Heart left ventricle (tissue), 16 donors: ENCODE measurements at regions not wholly inside any gene's neighbourhood (a gene's known extent, or its start where the extent isn't known, plus 50 kb on each side); places are given as distances from the start of the nearest gene placed in this dataset.

Source experiments
- ATAC-seq, 4 donors: fragments of 200-7000 bp; cut with Tn5 transposase; one replicate each; pipeline ENCODE4 v1.9.1; 2020 to 2022; ENCODE audit warnings: moderate library complexity in 4 of 4, mild to moderate bottlenecking in 3 of 4, moderate number of reproducible peaks in 1 of 4
- DNase-seq, 5 donors: peaks; one replicate each; pipeline ENCODE4 v3.0.0-alpha.2; 2020
- H3K27ac ChIP-seq, 12 donors: fragments of 200-600 bp; sonication (generic) in 4 of 12; one replicate each; pipeline versions ENCODE4 v1.5.0 to v1.8.0; 2016 to 2022; ENCODE audit warnings: mild to moderate bottlenecking in 2 of 12
- H3K27me3 ChIP-seq, 9 donors: fragments of 200-600 bp; sonication (generic) in 2 of 9; one replicate each; pipeline versions ENCODE4 v1.5.1 to v1.8.0; 2016 to 2022; ENCODE audit warnings: mild to moderate bottlenecking in 3 of 9
- H3K36me3 ChIP-seq, 9 donors: fragments of 200-600 bp; sonication (generic) in 2 of 9; one replicate each; pipeline versions ENCODE4 v1.5.0 to v1.8.0; 2018 to 2022; ENCODE audit warnings: mild to moderate bottlenecking in 2 of 9
- H3K4me1 ChIP-seq, 12 donors: fragments of 200-600 bp; sonication (generic) in 4 of 12; one replicate each; pipeline versions ENCODE4 v1.5.0 to v1.8.0; 2016 to 2022; ENCODE audit warnings: mild to moderate bottlenecking in 3 of 12
- H3K4me3 ChIP-seq, 12 donors: fragments of 200-600 bp; sonication (generic) in 4 of 12; one replicate each; pipeline versions ENCODE4 v1.5.0 to v1.8.0; 2017 to 2022; ENCODE audit warnings: mild to moderate bottlenecking in 9 of 12, moderate library complexity in 4 of 12
- H3K9me3 ChIP-seq, 12 donors: fragments of 200-600 bp; sonication (generic) in 4 of 12; one replicate each; pipeline versions ENCODE4 v1.5.0 to v1.8.0; 2016 to 2022; ENCODE audit warnings: mild to moderate bottlenecking in 1 of 12
- POLR2A ChIP-seq, 2 donors: fragments of 450-650 bp; IDR thresholded peaks; one replicate each; pipeline ENCODE4 v1.6.1; 2017; ENCODE audit warnings: antibody characterized with exemption in 2 of 2, mild to moderate bottlenecking in 2 of 2, moderate library complexity in 2 of 2
- WGBS, 4 donors: extraction: QIAGEN DNeasy Blood & Tissue Kit in 2 of 4; methylation state at CpG; one replicate each; pipeline versions ENCODE4 v1.1.5 to v1.1.7; 2013 to 2018; 5-methylcytosine and 5-hydroxymethylcytosine counted together
- intact Hi-C, 10 donors: fragments of 100-400 bp; cut with DNase I; formaldehyde crosslinking; loops; one replicate each; pipeline versions ENCODE4 v1.11.1 to v1.14.2; 2022
- TF ChIP-seq, protein P1 (sequence below), 12 donors: fragments of 200-600 bp; sonication (generic) in 4 of 12; IDR thresholded peaks; one replicate each; pipeline versions ENCODE4 v1.5.0 to v1.8.0; 2018 to 2022; ENCODE audit warnings: antibody characterized with exemption in 12 of 12, mild to moderate bottlenecking in 5 of 12
- donor health status: ischemic (EF 13 %, LVEDD 7.1; RV severe dilation, severe dysfunction).
- donor health status: healthy with polysubstance abuse.
- donor health status: DM: no; HTN: yes; CAD: no.
- donor health status: DM: no; HTN: no; CAD: no.
- donor health status: ischemic (EF 25% LVEDD 6.9; RV normal size, moderate dysfunction).
- donor health status: ischemic (EF 25% LVEDD 5.7; RV mildly dilated, moderate dysfunction).
- donor health status: healthy.
- donor health status: DM: yes; HTN: yes; CAD: no.
- donor health status: ischemic (EF 35%, LVEDD 5.7; RV mildly dilated, moderate dysfunction).
- donor health status: nonischemic (EF 11% LVEDD 7.7; RV severe dilation, severe dysfunction).
- donor health status: DM: yes; HTN: yes; CAD: no.
- donor health status: PGD.
- donor health status: ischemic (EF 29% LVEDD 5.4; RV normal size, mild dysfunction).
- donor health status: nonischemic (EF 23%, LVEDD 6.1; RV moderate dilation, normal function).

DNA sequence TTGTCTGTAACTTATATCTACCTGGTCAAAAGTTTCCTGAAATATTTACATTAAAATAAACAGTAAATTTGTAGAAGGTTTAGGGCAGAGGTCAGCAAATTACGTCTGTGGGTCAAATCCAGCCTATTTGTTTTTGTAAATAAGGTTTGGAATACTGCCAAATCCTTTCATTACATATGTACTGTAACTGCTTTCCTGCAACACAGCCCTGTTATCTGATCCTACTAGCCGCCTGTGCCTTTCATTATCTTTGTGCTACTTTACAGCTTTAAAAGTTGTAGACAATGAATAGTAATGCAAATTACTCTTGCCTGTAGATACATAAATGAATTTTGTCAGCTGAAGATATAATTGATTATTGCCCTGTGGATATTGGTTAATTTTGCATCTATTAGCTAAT lies 369.6 kb upstream of the SLC7A11 start:
- 58 to 78% (median 66%) methylated on average over 2 of the region's 2 CpGs for WGBS, 4 donors
- Histone ChIP-seq H3K4me1 (peaks cover 0 to 17% (median 4%) of the 10 kb centered on the region in 12 donors), H3K27me3 (no peaks in the 10 kb centered on the region), H3K4me3 (no peak overlapping the region), H3K36me3 (no peaks in the 10 kb centered on the region), H3K9me3 (peaks cover 0 to 15% (median 0%) of the 10 kb centered on the region in 12 donors), H3K27ac (no peak overlapping the region)
- DNase-seq = no peak
- TF ChIP-seq, protein P1, sequence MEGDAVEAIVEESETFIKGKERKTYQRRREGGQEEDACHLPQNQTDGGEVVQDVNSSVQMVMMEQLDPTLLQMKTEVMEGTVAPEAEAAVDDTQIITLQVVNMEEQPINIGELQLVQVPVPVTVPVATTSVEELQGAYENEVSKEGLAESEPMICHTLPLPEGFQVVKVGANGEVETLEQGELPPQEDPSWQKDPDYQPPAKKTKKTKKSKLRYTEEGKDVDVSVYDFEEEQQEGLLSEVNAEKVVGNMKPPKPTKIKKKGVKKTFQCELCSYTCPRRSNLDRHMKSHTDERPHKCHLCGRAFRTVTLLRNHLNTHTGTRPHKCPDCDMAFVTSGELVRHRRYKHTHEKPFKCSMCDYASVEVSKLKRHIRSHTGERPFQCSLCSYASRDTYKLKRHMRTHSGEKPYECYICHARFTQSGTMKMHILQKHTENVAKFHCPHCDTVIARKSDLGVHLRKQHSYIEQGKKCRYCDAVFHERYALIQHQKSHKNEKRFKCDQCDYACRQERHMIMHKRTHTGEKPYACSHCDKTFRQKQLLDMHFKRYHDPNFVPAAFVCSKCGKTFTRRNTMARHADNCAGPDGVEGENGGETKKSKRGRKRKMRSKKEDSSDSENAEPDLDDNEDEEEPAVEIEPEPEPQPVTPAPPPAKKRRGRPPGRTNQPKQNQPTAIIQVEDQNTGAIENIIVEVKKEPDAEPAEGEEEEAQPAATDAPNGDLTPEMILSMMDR (IDR thresholded peaks at IDR 0.05) = no peak
- no peak for TF ChIP-seq POLR2A (IDR thresholded peaks at IDR 0.05)
- ATAC-seq = no peak
- intact Hi-C loops = no loop called here

DNA sequence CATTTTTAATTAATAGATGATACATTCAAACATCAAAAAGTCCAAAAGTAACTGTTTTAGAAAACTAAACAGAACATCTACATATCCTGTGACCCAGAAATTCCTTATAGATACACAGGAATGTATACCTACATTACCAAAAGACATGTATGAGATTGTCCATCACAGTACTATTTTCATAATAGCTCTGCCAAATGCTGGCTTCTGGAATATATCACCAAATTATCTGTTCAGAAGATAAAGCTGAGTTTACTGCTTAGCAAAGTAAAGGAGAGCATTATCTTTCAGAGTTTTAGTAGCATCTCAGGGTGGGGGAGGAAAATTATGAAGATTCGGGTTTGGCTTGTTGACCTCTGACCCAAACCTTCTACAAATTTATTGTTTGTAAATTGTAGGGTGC lies 368.9 kb upstream of the SLC7A11 start:
- no peak overlapping the region for H3K4me3 ChIP-seq
- H3K4me1 ChIP-seq = peaks cover 0 to 17% (median 4%) of the 10 kb centered on the region in 12 donors
- H3K27ac ChIP-seq = no peak overlapping the region
- TF ChIP-seq, protein P1 (IDR thresholded peaks at IDR 0.05) = no peak
- TF ChIP-seq POLR2A (IDR thresholded peaks at IDR 0.05) = no peak
- intact Hi-C loops = no loop called here
- no peaks in the 10 kb centered on the region for H3K36me3 ChIP-seq
- no peak for DNase-seq
- peaks cover 0 to 12% (median 0%) of the 10 kb centered on the region in 12 donors for H3K9me3 ChIP-seq
- ATAC-seq = no peak
- H3K27me3 ChIP-seq = no peaks in the 10 kb centered on the region
- WGBS, 4 donors = 73 to 91% (median 86%) methylated on average over 1 of the region's 1 CpG

DNA sequence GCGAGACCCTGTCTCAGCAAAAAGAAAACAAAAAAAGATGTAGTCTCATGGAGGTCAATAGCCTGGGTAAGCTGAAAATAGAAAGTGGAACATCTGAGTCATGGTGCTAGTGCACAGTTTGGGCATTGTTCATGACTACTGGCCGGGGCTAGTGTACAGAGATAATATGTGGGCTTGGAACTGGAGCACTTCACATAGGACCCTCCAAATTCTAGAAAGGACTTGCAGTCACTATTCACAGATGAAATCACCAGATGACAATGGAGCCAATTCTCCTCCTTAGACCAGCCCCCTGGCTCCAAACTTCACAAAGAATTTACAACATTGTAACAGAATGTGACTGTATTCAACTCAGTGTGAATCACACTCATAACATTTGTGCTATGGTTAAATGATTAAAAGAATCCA lies 367.8 kb upstream of the SLC7A11 start:
- intact Hi-C loops = no loop called here
- no peak for DNase-seq
- no peak overlapping the region for H3K27ac ChIP-seq

DNA sequence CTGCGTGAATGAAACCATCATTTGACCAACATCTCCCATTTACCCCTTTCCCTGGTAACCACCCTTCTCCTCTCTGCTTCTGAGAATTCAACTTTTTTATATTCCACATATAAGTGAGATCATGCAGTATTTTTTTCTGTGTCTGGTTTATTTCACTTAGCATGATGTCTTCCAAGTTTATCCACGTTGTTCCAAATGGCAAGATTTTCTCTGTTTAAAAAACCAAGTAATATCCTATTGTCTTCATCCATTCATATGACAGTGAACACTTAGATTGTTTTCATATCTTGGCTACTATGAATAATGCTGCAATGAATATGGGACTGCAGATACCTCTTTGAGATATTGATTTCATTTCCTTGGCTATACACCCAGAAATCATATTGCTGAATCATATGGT lies 362.4 kb upstream of the SLC7A11 start:
- H3K27me3 ChIP-seq = no peaks in the 10 kb centered on the region
- H3K4me3 ChIP-seq = no peak overlapping the region
- no peaks in the 10 kb centered on the region for H3K36me3 ChIP-seq
- H3K9me3 ChIP-seq = peaks cover 0 to 10% (median 0%) of the 10 kb centered on the region in 12 donors
- ATAC-seq = no peak
- WGBS, 4 donors = 69 to 76% (median 73%) methylated on average over 2 of the region's 2 CpGs
- no peak overlapping the region for H3K27ac ChIP-seq
- no peak for TF ChIP-seq POLR2A (IDR thresholded peaks at IDR 0.05)
- TF ChIP-seq, protein P1 (IDR thresholded peaks at IDR 0.05) = no peak
- H3K4me1 ChIP-seq = peaks cover 0 to 4% (median 0%) of the 10 kb centered on the region in 12 donors
- intact Hi-C loops = no loop called here
- DNase-seq = no peak

More for the DNA sequence above, 367.8 kb upstream of the SLC7A11 start:
- Histone ChIP-seq H3K27me3 (no peaks in the 10 kb centered on the region), H3K9me3 (peaks cover 0 to 7% (median 0%) of the 10 kb centered on the region in 12 donors), H3K36me3 (no peaks in the 10 kb centered on the region), H3K4me1 (peaks cover 0 to 17% (median 4%) of the 10 kb centered on the region in 12 donors), H3K4me3 (no peak overlapping the region)
- TF ChIP-seq, protein P1 (IDR thresholded peaks at IDR 0.05) = no peak
- no peak for TF ChIP-seq POLR2A (IDR thresholded peaks at IDR 0.05)
- 37 to 45% (median 40%) methylated on average over 2 of the region's 2 CpGs for WGBS, 4 donors
- ATAC-seq = peak; percentile 59 to 99 (median 92)
